ENCODE measurements at regions not wholly inside any gene's neighbourhood (a gene's known extent, or its start where the extent isn't known, plus 50 kb on each side); places are given as distances from the start of the nearest gene placed in this dataset.

GRCh38 chr20:54282625-54283024 lies 74.7 kb downstream of the PFDN4 start:
- TF ChIP-seq CTCF (conservative IDR thresholded peaks at IDR 0.05; ENCODE audit: low read depth in 2 of 2): no peak
- TF ChIP-seq REST (IDR thresholded peaks at IDR 0.05; ENCODE audit: unreplicated experiment): no peak
- no peak for TF ChIP-seq ETS1 (IDR thresholded peaks at IDR 0.05)
- TF ChIP-seq POLR2AphosphoS5 (IDR thresholded peaks at IDR 0.05; ENCODE audit: low read depth): no peak
- no peak for TF ChIP-seq EZH2 (IDR thresholded peaks at IDR 0.05; ENCODE audit: low read depth, unreplicated experiment)
- TF ChIP-seq CREB1 (CRISPR knock-in tag; IDR thresholded peaks at IDR 0.05; ENCODE audit: low read depth): no peak
- TF ChIP-seq JUNB (IDR thresholded peaks at IDR 0.05; ENCODE audit: unreplicated experiment): no peak
- no peak for TF ChIP-seq ZNF114 (CRISPR knock-in tag; IDR thresholded peaks at IDR 0.05)
- no peak for TF ChIP-seq EZH2phosphoT487 (IDR thresholded peaks at IDR 0.05; ENCODE audit: unreplicated experiment)
- no peak for TF ChIP-seq ZNF331 (CRISPR knock-in tag; IDR thresholded peaks at IDR 0.05; ENCODE audit: low read depth)
- no peak for TF ChIP-seq ZNF462 (CRISPR knock-in tag; IDR thresholded peaks at IDR 0.05)

Data from GM23338 (cell line).